Glutamatergic neuron (in vitro differentiated cells): ENCODE measurements at regions not wholly inside any gene's neighbourhood (a gene's known extent, or its start where the extent isn't known, plus 50 kb on each side); places are given as distances from the start of the nearest gene placed in this dataset.

ENCODE experiments used
- DNase-seq: peaks from one replicate; pipeline ENCODE4 v3.0.0; 2022
- H3K27ac Mint-ChIP-seq: one replicate; pipeline ENCODE4 v1.8.0; 2020; ENCODE audit warnings: mild to moderate bottlenecking, mixed read lengths, inconsistent platforms; ENCODE audit not compliant: unreplicated experiment
- H3K27me3 Mint-ChIP-seq: one replicate; pipeline ENCODE4 v1.8.0; 2020; ENCODE audit warnings: mild to moderate bottlenecking, moderate library complexity, mixed read lengths, inconsistent platforms; ENCODE audit not compliant: unreplicated experiment
- H3K36me3 Mint-ChIP-seq: one replicate; pipeline ENCODE4 v1.8.0; 2020; ENCODE audit warnings: mild to moderate bottlenecking, mixed read lengths, inconsistent platforms; ENCODE audit not compliant: unreplicated experiment
- H3K4me1 Mint-ChIP-seq: one replicate; pipeline ENCODE4 v1.8.0; 2020; ENCODE audit warnings: mild to moderate bottlenecking, low read depth, mixed read lengths, inconsistent platforms; ENCODE audit not compliant: unreplicated experiment
- H3K4me3 Mint-ChIP-seq: one replicate; pipeline ENCODE4 v1.8.0; 2020; ENCODE audit warnings: mild to moderate bottlenecking, mixed read lengths, inconsistent platforms; ENCODE audit not compliant: unreplicated experiment
- H3K9me3 Mint-ChIP-seq: one replicate; pipeline ENCODE4 v1.8.0; 2020; ENCODE audit warnings: mild to moderate bottlenecking, moderate library complexity, mixed read lengths, inconsistent platforms; ENCODE audit not compliant: unreplicated experiment
- CTCF ChIP-seq: fragments of 200-600 bp; sonication (generic); IDR thresholded peaks from one replicate; pipeline ENCODE4 v1.5.0; 2021; ENCODE audit not compliant: partially characterized antibody, unreplicated experiment

- TF ChIP-seq CTCF, result no peak
- DNase-seq, result no peak
- H3K36me3 Mint-ChIP-seq, result no peaks in the 10 kb centered on the region
- H3K4me3 Mint-ChIP-seq, result no peak overlapping the region
- no peaks in the 10 kb centered on the region for H3K27me3 Mint-ChIP-seq
- no peak overlapping the region for H3K27ac Mint-ChIP-seq
- no peaks in the 10 kb centered on the region for H3K9me3 Mint-ChIP-seq
- H3K4me1 Mint-ChIP-seq, result no peaks in the 10 kb centered on the region
Observed at GRCh38 chr5:118303296-118303695, 685.1 kb downstream of the DTWD2 start.

GRCh38 chr5:118302786-118303185, 685.6 kb downstream of the DTWD2 start:
- no peaks in the 10 kb centered on the region for H3K4me1 Mint-ChIP-seq
- no peak for TF ChIP-seq CTCF
- H3K36me3 Mint-ChIP-seq, result no peaks in the 10 kb centered on the region
- H3K4me3 Mint-ChIP-seq, result no peak overlapping the region
- DNase-seq, result no peak
- no peak overlapping the region for H3K27ac Mint-ChIP-seq
- no peaks in the 10 kb centered on the region for H3K9me3 Mint-ChIP-seq
- H3K27me3 Mint-ChIP-seq, result no peaks in the 10 kb centered on the region

- Mint-ChIP-seq H3K4me3 (no peak overlapping the region), H3K4me1 (no peaks in the 10 kb centered on the region), H3K36me3 (no peaks in the 10 kb centered on the region), H3K27me3 (no peaks in the 10 kb centered on the region), H3K9me3 (no peaks in the 10 kb centered on the region), H3K27ac (no peak overlapping the region)
- no peak for DNase-seq
- no peak for TF ChIP-seq CTCF
Observed at GRCh38 chr5:118301696-118302095, 686.7 kb downstream of the DTWD2 start.

GRCh38 chr5:118295045-118295444, 693.3 kb downstream of the DTWD2 start:
- H3K9me3 Mint-ChIP-seq, result no peaks in the 10 kb centered on the region
- no peaks in the 10 kb centered on the region for H3K36me3 Mint-ChIP-seq
- H3K4me3 Mint-ChIP-seq, result no peak overlapping the region
- no peak for DNase-seq
- no peak for TF ChIP-seq CTCF
- no peak overlapping the region for H3K27ac Mint-ChIP-seq
- peaks cover 2% of the 10 kb centered on the region for H3K27me3 Mint-ChIP-seq
- no peaks in the 10 kb centered on the region for H3K4me1 Mint-ChIP-seq

GRCh38 chr5:118293378-118293777, 695.0 kb downstream of the DTWD2 start:
- H3K36me3 Mint-ChIP-seq, result no peaks in the 10 kb centered on the region
- DNase-seq, result no peak
- TF ChIP-seq CTCF, result no peak
- no peaks in the 10 kb centered on the region for H3K9me3 Mint-ChIP-seq
- H3K4me1 Mint-ChIP-seq, result no peaks in the 10 kb centered on the region
- H3K27me3 Mint-ChIP-seq, result peaks cover 2% of the 10 kb centered on the region
- H3K27ac Mint-ChIP-seq, result no peak overlapping the region
- no peak overlapping the region for H3K4me3 Mint-ChIP-seq
